ENCODE measurements at regions not wholly inside any gene's neighbourhood (a gene's known extent, or its start where the extent isn't known, plus 50 kb on each side); places are given as distances from the start of the nearest gene placed in this dataset.
A peak's percentile ranks its signal among the peaks of the same experiment; 100 is the strongest.
"Not testable (repeated sequence)": the region's sequence is repeated elsewhere in the genome, so short reads cannot be mapped to it uniquely, and the experiment has no call there.

- peak; percentile 19 for DNase-seq (ENCODE audit: low read depth)
These were observed 196.8 kb upstream of the ADGRL3 start for GRCh38 chr4:61003301-61003700.

DNA sequence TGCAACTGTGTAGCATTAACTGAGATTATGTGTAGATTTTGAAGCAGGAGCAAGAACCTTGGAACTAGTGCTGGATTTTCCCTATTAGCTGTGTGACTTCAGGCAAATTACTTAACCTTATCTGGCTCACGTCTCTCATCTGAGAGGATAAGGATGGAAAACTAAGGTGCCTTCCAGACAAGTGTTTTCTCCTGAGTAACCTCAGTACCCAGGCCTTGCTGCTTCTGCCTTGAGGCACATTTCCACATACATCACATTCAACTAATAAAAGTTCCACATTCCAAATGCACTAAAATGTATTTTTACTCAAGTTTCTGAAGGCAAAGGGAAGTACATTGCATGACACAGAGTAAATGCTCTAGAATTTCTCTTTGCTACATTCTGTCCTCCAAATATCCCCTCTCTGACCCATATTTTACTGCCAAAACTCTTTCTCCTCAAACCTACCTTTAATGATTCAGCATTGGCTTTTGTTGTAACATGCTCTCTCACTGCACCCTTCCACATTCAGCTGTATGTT lies 195.4 kb upstream of the ADGRL3 start:
- DNase-seq (ENCODE audit: low read depth): no peak

DNA sequence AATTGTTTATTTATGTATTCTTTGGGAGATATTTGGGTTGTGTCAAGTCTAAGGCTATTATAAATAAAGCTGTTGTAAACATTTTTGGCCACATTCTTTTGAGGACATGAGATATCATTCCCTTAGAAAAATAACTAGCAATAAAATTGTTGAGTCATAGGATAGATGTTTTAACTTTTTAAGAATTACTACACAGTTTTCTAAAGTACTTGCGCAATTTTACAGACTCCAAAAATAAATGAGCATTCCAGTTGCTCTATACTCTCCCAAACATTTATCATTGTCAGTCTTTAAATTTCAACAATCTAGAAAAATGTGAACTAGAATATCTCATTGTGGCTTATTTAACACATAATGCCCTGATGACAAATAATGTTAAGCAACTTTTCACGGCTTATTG lies 189.1 kb upstream of the ADGRL3 start:
- DNase-seq (ENCODE audit: low read depth): no peak

DNA sequence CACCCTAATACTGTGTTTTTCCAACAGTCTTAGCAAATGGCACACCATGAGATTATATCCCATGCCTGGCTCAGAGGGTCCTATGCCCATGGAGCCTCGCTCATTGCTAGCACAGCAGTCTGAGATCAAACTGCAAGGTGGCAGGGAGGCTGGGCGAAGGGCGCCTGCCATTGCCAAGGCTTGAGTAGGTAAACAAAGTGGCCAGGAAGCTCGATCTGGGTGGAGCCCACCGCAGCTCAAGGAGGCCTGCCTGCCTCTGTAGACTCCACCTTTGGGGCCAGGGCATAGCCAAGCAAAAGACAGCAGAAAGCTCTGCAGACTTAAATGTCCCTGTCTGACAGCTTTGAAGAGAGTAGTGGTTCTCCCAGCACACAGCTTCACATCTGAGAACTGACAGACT lies 188.2 kb upstream of the ADGRL3 start:
- DNase-seq (ENCODE audit: low read depth): not testable (repeated sequence)

DNA sequence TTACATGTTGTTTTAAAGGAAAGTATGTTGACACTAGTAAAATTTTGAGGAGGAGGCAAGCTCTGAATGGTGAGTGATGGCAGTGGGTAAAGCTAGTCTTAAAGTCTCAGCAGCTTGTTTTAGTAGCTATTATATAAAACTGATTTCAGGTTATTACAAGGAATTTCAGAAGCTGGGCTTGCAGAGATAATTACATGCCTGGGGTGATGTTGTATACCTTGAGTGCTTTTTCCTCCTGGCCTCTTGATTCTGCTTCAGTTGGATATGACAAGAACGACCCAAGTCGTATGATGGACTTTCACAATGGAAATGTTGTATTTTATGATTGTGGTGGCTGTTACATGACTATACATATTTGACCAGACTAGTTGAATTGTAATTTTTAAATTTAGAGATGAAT lies 175.5 kb upstream of the ADGRL3 start:
- DNase-seq (ENCODE audit: low read depth): no peak

GRCh38 chr4:61027939-61028338 lies 172.2 kb upstream of the ADGRL3 start:
- DNase-seq (ENCODE audit: low read depth): no peak

- no peak for DNase-seq (ENCODE audit: low read depth)
These were observed 163.9 kb upstream of the ADGRL3 start for GRCh38 chr4:61036071-61036684.

GRCh38 chr4:61041527-61041926 lies 158.6 kb upstream of the ADGRL3 start:
- no peak for DNase-seq (ENCODE audit: low read depth)

GRCh38 chr4:61044837-61045236 lies 155.3 kb upstream of the ADGRL3 start:
- DNase-seq (ENCODE audit: low read depth): no peak

DNA sequence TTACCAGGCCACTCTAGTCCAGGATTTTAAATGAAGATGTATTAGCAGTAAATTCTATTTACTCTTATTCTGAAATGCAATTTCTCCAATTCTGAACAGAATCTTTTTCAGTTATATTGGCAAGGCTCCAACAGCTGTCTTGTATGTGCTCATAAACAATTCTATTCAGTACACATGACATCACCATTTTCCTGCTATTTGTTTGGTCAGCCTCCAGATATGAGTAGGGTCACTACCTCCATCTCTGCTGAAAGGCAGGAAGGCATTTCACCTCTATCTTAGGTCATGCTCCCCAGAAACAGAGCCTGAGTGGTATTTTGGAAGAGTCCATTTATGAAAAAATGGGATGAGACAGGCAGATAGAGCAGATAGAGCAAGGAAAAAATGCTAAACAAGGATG lies 151.1 kb upstream of the ADGRL3 start:
- DNase-seq (ENCODE audit: low read depth): no peak

GRCh38 chr4:61067381-61067780 lies 132.7 kb upstream of the ADGRL3 start:
- DNase-seq (ENCODE audit: low read depth): no peak

GRCh38 chr4:61068060-61068459 lies 132.1 kb upstream of the ADGRL3 start:
- DNase-seq (ENCODE audit: low read depth): no peak

DNA sequence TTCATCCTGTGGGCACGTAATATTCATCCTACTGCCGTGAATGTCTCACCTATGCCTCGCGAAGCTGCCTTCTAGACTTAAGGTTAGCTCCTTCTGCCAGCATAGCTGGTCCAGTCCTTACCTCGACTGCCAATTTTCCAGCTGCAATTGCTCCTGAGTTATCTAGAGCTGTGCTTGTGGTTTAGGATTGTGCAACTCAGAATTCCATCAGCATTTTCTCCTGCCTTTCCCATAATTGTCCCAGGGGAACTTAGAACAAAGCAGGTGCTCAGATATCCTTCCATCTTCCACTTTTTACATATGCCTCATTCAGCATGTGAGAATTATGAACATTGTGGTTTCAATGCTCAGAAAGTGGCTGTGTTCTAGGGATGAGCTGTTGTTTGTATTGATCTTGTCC lies 131.4 kb upstream of the ADGRL3 start:
- peak; percentile 51 for DNase-seq (ENCODE audit: low read depth)

- no peak for DNase-seq (ENCODE audit: low read depth)
These were observed 129.9 kb upstream of the ADGRL3 start for GRCh38 chr4:61070269-61070668.

DNA sequence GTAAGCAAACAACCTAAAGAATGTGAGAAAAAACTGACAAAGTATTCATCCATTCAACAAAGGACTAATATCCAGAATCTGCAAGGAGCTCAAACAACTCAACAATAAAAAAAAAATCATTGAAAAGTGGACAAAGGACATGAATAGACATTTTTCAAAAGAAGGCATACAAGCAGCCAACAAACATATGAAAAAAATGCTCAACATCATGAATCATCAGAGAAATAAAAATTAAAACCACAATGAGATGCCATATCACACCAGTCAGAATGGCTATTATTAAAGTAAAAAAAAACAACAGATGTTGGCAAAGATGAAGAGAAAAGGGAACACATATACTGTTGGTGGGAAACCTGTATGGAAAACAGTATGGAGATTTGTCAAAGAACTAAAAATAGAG lies 120.7 kb upstream of the ADGRL3 start:
- no peak for DNase-seq (ENCODE audit: low read depth)

GRCh38 chr4:61079976-61080375 lies 120.2 kb upstream of the ADGRL3 start:
- no peak for DNase-seq (ENCODE audit: low read depth)

DNA sequence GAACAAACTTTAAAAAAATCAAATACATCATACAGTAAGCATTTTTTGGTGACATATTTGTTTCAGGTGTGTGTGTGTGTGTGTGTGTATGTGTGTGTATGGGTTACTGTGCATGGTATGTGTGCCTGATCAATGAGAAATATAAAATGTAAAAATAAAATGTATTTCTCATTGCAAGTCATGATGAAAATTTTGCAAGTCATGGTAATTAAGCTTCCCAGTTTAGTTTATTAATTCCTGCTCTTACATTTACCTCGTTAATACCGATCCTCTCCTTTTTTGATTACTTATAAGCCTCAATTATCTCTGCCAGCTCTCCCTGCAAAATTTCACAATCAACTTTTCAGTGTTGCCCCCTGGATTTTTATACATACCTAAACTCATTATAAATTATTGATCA lies 114.6 kb upstream of the ADGRL3 start:
- DNase-seq (ENCODE audit: low read depth): no peak

DNA sequence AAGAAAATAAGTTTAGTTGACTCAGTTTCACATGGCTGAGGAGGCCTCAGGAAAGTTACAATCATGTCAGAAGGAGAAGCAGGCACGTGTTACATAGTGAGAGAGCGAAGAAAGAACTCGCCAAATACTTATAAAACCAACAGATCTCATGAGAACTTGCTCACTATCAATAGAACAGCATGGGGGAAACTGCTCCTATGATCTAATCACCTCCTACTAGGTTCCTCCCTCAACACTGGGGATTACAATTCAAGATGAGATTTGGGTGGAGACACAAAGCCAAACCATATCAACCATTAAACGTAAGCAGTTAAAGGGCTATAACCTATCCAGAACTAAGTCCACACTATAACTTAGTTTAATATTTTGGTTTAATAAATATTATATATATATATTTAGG lies 113.8 kb upstream of the ADGRL3 start:
- no peak for DNase-seq (ENCODE audit: low read depth)

- no peak for DNase-seq (ENCODE audit: low read depth)
These were observed 113.1 kb upstream of the ADGRL3 start for GRCh38 chr4:61086979-61087378.

GRCh38 chr4:61094854-61095598 lies 105.1 kb upstream of the ADGRL3 start:
- no peak for DNase-seq (ENCODE audit: low read depth)

GRCh38 chr4:61128682-61129081 lies 71.4 kb upstream of the ADGRL3 start:
- DNase-seq (ENCODE audit: low read depth): no peak

GRCh38 chr4:61129971-61130370 lies 70.2 kb upstream of the ADGRL3 start:
- DNase-seq (ENCODE audit: low read depth): no peak

- no peak for DNase-seq (ENCODE audit: low read depth)
These were observed 56.7 kb upstream of the ADGRL3 start for GRCh38 chr4:61143461-61143860.

DNA sequence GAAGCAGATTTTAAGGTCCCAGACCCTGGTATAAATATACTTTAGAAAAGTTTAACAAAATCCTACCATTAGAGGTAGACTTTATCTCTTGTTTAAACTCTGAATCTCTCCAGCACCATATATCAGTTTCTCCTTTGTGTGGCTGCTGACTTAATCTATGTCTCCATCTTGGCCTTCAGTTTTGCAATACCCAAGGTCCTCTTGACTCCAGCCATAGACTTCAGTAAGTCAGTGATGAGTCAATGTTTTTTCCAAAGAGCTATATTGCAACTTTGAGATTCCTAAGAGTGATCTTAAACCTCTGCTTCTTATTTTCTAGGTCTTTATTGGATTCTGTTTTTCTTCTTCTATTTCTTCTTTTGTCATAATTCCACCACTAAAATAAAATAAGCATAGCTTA lies 50.8 kb upstream of the ADGRL3 start:
- DNase-seq (ENCODE audit: low read depth): peak; percentile 10
